H1 (cell line): ENCODE measurements at regions not wholly inside any gene's neighbourhood (a gene's known extent, or its start where the extent isn't known, plus 50 kb on each side); places are given as distances from the start of the nearest gene placed in this dataset.

Source experiments
- CTCF ChIA-PET: fragments of 300-600 bp; sonication (Branson Sonifier 250); formaldehyde crosslinking; loops from one replicate; lab custom pipeline; 2021; ENCODE audit not compliant: partially characterized antibody; lab: Charles Lee
- POLR2A ChIA-PET: fragments of 300-600 bp; sonication (Branson Sonifier 250); formaldehyde crosslinking; loops from one replicate; lab custom pipeline; 2021; ENCODE audit warnings: inconsistent platforms; ENCODE audit not compliant: partially characterized antibody; lab: Charles Lee
- DNase-seq, 2 experiments: peaks; one replicate each; pipeline versions ENCODE4 v3.0.0 to v3.0.0-alpha.2; 2010 to 2022; ENCODE audit warnings: low spot score in 2 of 2, low read depth in 1 of 2, mixed read lengths in 1 of 2
- FAIRE-seq: peaks from 2 replicates; lab custom pipeline; 2011; peaks lifted over from hg19 to GRCh38; lab: Jason Lieb, UNC
- H2AFZ ChIP-seq: 2 replicates; pipeline ENCODE4 v1.8.1; 2012; ENCODE audit warnings: low read length, inconsistent platforms
- H2AK5ac ChIP-seq: 2 replicates; pipeline ENCODE4 v1.6.1; 2013; ENCODE audit warnings: low read depth, low read length
- H2BK120ac ChIP-seq: replicated peaks from 2 replicates; pipeline ENCODE3; 2013; ENCODE audit warnings: low read depth, low read length, inconsistent platforms
- H2BK12ac ChIP-seq: 2 replicates; pipeline ENCODE4 v1.6.1; 2013; ENCODE audit warnings: low read depth, low read length
- H2BK15ac ChIP-seq: 2 replicates; pipeline ENCODE4 v1.6.1; 2013; ENCODE audit warnings: low read length
- H2BK20ac ChIP-seq: 2 replicates; pipeline ENCODE4 v1.6.1; 2013; ENCODE audit warnings: low read length
- H2BK5ac ChIP-seq: 2 replicates; pipeline ENCODE4 v1.6.1; 2013; ENCODE audit warnings: low read depth, low read length
- H3K14ac ChIP-seq: 2 replicates; pipeline ENCODE4 v1.6.1; 2013; ENCODE audit warnings: inconsistent platforms; ENCODE audit not compliant: insufficient read length
- H3K18ac ChIP-seq: 2 replicates; pipeline ENCODE4 v1.6.1; 2013; ENCODE audit warnings: low read length; ENCODE audit errors: extremely low read depth
- H3K23ac ChIP-seq: 2 replicates; pipeline ENCODE4 v1.6.1; 2013; ENCODE audit warnings: inconsistent platforms; ENCODE audit not compliant: insufficient read length
- H3K23me2 ChIP-seq: 2 replicates; pipeline ENCODE4 v1.6.1; 2013; ENCODE audit warnings: low read depth, low read length
- H3K27ac ChIP-seq: 2 replicates; pipeline ENCODE4 v1.6.1; 2011; ENCODE audit warnings: low read depth, low read length, inconsistent platforms
- H3K27me3 ChIP-seq, 4 experiments: replicated peaks in 1 of 4; 1 replicate in 1 of 4; 2 replicates in 3 of 4; pipeline versions ENCODE4 v1.6.1 to v1.8.1; 2011 to 2013; ENCODE audit warnings: low read length in 3 of 4, mild to moderate bottlenecking in 3 of 4, inconsistent platforms in 2 of 4, mixed read lengths in 2 of 4, moderate library complexity in 1 of 4; ENCODE audit not compliant: control insufficient read depth in 3 of 4, insufficient read depth in 3 of 4; ENCODE audit errors: extremely low read depth in 1 of 4
- H3K36me3 ChIP-seq, 4 experiments: 2 replicates each; pipeline versions ENCODE4 v1.6.1 to v1.8.1; 2011 to 2013; ENCODE audit warnings: mild to moderate bottlenecking in 4 of 4, low read length in 3 of 4, moderate library complexity in 2 of 4, control low read depth in 1 of 4, inconsistent platforms in 1 of 4; ENCODE audit not compliant: insufficient read depth in 4 of 4, control insufficient read depth in 2 of 4
- H3K4ac ChIP-seq: replicated peaks from 2 replicates; pipeline ENCODE3; 2013; ENCODE audit warnings: low read length, low read depth, mixed read lengths, inconsistent platforms; ENCODE audit not compliant: insufficient read length
- H3K4me1 ChIP-seq, 4 experiments: replicated peaks in 1 of 4; 1 replicate in 1 of 4; 2 replicates in 3 of 4; pipeline versions ENCODE4 v1.6.1 to v1.8.1; 2011 to 2013; ENCODE audit warnings: low read length in 3 of 4, inconsistent platforms in 2 of 4, mixed read lengths in 1 of 4; ENCODE audit not compliant: insufficient read depth in 4 of 4, control insufficient read depth in 3 of 4
- H3K4me2 ChIP-seq, 2 experiments: 2 replicates each; pipeline versions ENCODE4 v1.6.1 to v1.8.1; 2011 to 2013; ENCODE audit warnings: low read depth in 2 of 2, low read length in 2 of 2, control low read depth in 1 of 2, inconsistent platforms in 1 of 2, mild to moderate bottlenecking in 1 of 2; ENCODE audit not compliant: insufficient read depth in 1 of 2
- H3K4me3 ChIP-seq, 4 experiments: fragments of 200-600, 300-600 bp in 1 of 4; sonication (generic), shearing (Covaris generic), sonication (Bioruptor Twin) in 1 of 4; 2 replicates each; pipeline versions ENCODE4 v1.5.1 to v1.8.1; 2011 to 2016; ENCODE audit warnings: low read length in 4 of 4, low read depth in 3 of 4, control low read depth in 2 of 4, inconsistent platforms in 2 of 4, mild to moderate bottlenecking in 2 of 4, mixed read lengths in 1 of 4, moderate library complexity in 1 of 4; ENCODE audit not compliant: insufficient read depth in 2 of 4; ENCODE audit errors: extremely low read depth in 1 of 4
- H3K56ac ChIP-seq: replicated peaks from 2 replicates; pipeline ENCODE3; 2013; ENCODE audit warnings: low read depth, mild to moderate bottlenecking, mixed read lengths, low read length, inconsistent platforms; ENCODE audit not compliant: insufficient read length
- H3K79me1 ChIP-seq: 2 replicates; pipeline ENCODE4 v1.6.1; 2013; ENCODE audit warnings: low read depth, low read length, control low read depth
- H3K79me2 ChIP-seq, 2 experiments: 2 replicates each; pipeline versions ENCODE4 v1.6.1 to v1.8.1; 2012 to 2013; ENCODE audit warnings: low read length in 2 of 2, mild to moderate bottlenecking in 2 of 2, inconsistent platforms in 1 of 2; ENCODE audit not compliant: insufficient read depth in 2 of 2, control insufficient read depth in 1 of 2
- H3K9ac ChIP-seq, 4 experiments: replicated peaks in 1 of 4; 1 replicate in 1 of 4; 2 replicates in 3 of 4; pipeline versions ENCODE4 v1.6.1 to v1.8.1; 2011 to 2013; ENCODE audit warnings: low read depth in 3 of 4, low read length in 3 of 4, control low read depth in 2 of 4, mild to moderate bottlenecking in 2 of 4, moderate library complexity in 2 of 4, inconsistent platforms in 1 of 4; ENCODE audit errors: extremely low read depth in 1 of 4
- H3K9me3 ChIP-seq, 2 experiments: 2 replicates each; pipeline versions ENCODE4 v1.6.1 to v1.8.1; 2012 to 2013; ENCODE audit warnings: mild to moderate bottlenecking in 2 of 2, moderate library complexity in 2 of 2, control low read depth in 1 of 2, inconsistent platforms in 1 of 2, low read depth in 1 of 2, low read length in 1 of 2, mixed read lengths in 1 of 2; ENCODE audit not compliant: insufficient read depth in 2 of 2
- H4K20me1 ChIP-seq, 2 experiments: replicated peaks in 1 of 2; 2 replicates each; pipeline versions ENCODE3 to v1.8.1; 2011 to 2013; ENCODE audit warnings: inconsistent platforms in 2 of 2, low read length in 2 of 2, mild to moderate bottlenecking in 1 of 2; ENCODE audit not compliant: insufficient read depth in 2 of 2, control insufficient read depth in 1 of 2
- H4K5ac ChIP-seq: 2 replicates; pipeline ENCODE4 v1.6.1; 2013; ENCODE audit warnings: low read length, low read depth, mixed read lengths, inconsistent platforms; ENCODE audit not compliant: insufficient read length
- H4K8ac ChIP-seq: 2 replicates; pipeline ENCODE4 v1.8.0; 2013; ENCODE audit warnings: mild to moderate bottlenecking, moderate library complexity, low read length, inconsistent platforms; ENCODE audit not compliant: insufficient read depth; ENCODE audit errors: extremely low read depth
- H4K91ac ChIP-seq: replicated peaks from 2 replicates; pipeline ENCODE3; 2013; ENCODE audit warnings: low read length, mixed read lengths, inconsistent platforms; ENCODE audit not compliant: insufficient read length
- ATF3 ChIP-seq: IDR thresholded peaks from 2 replicates; pipeline ENCODE4 v1.6.1; 2011; ENCODE audit warnings: low read depth, mild to moderate bottlenecking, low read length; ENCODE audit not compliant: insufficient read depth
- WGBS, 2 experiments: shearing (Covaris generic) in 1 of 2; methylation state at CpG; one replicate each; pipeline versions ENCODE4 v1.1.6 to v1.1.7; 2013 to 2015; ENCODE audit warnings: low lambda C conversion rate in 2 of 2, mixed read lengths in 2 of 2, inconsistent platforms in 1 of 2, low coverage in 1 of 2, missing lambda C conversion rate in 1 of 2; ENCODE audit not compliant: insufficient replicate concordance in 2 of 2, insufficient coverage in 1 of 2, insufficient read length in 1 of 2; ENCODE audit errors: extremely low coverage in 1 of 2, missing lambda C conversion rate in 1 of 2; 5-methylcytosine and 5-hydroxymethylcytosine counted together

- DNase-seq: no peak
- no peak for FAIRE-seq
- no peak overlapping the region for H3K4me2 ChIP-seq
- no peaks in the 10 kb centered on the region for H3K79me1 ChIP-seq
- ChIA-PET POLR2A (no interaction called here), CTCF (interaction anchor here (0.8 to 2.1 kb wide), 10 partner anchors 10 to 279 kb away, joined by 3 to 12 read pairs (median 4); no protein-coding TSS in a partner anchor)
- TF ChIP-seq ATF3: no peak
- H3K14ac ChIP-seq: no peak overlapping the region
- no peak overlapping the region for H2BK15ac ChIP-seq
- H3K23me2 ChIP-seq: no peaks in the 10 kb centered on the region
- 94% methylated on average over 4 of the region's 4 CpGs; no CpG with 5 or more reads in 1 of the 2 experiments for WGBS, 2 experiments
- no peaks in the 10 kb centered on the region for H3K36me3 ChIP-seq
- no peak overlapping the region for H2BK20ac ChIP-seq
- H3K4ac ChIP-seq: no peak overlapping the region
- H2AFZ ChIP-seq: no peak overlapping the region
- no peak overlapping the region for H3K56ac ChIP-seq
- no peak overlapping the region for H4K5ac ChIP-seq
- no peak overlapping the region for H2BK12ac ChIP-seq
- no peaks in the 10 kb centered on the region for H3K4me1 ChIP-seq
- H2AK5ac ChIP-seq: no peak overlapping the region
- H3K79me2 ChIP-seq: no peaks in the 10 kb centered on the region
- peaks cover 0 to 2% of the 10 kb centered on the region in 2 experiments for H4K20me1 ChIP-seq
- no peak overlapping the region for H3K4me3 ChIP-seq
- no peak overlapping the region for H2BK120ac ChIP-seq
- H4K8ac ChIP-seq: no peak overlapping the region
- no peak overlapping the region for H3K9ac ChIP-seq
- H3K27me3 ChIP-seq: no peaks in the 10 kb centered on the region
- no peak overlapping the region for H3K18ac ChIP-seq
- no peak overlapping the region for H3K23ac ChIP-seq
- H3K9me3 ChIP-seq: peaks cover 0 to 6% of the 10 kb centered on the region in 2 experiments; a peak in 1 of 4 replicates
- no peak overlapping the region for H2BK5ac ChIP-seq
- H3K27ac ChIP-seq: no peak overlapping the region
- no peak overlapping the region for H4K91ac ChIP-seq
Observed at GRCh38 chr14:101350021-101350420, 211.3 kb upstream of the DIO3 start.
